HepG2 (cell line): ENCODE measurements at regions not wholly inside any gene's neighbourhood (a gene's known extent, or its start where the extent isn't known, plus 50 kb on each side); places are given as distances from the start of the nearest gene placed in this dataset.

Source experiments
- ARNT ChIP-seq: fragments of 450-650 bp; IDR thresholded peaks from 2 replicates; pipeline ENCODE4 v1.6.1; 2017
- ZNF143 ChIP-seq: sonication (generic); formaldehyde crosslinking; IDR thresholded peaks from 2 replicates; pipeline ENCODE4 v1.4.0; 2020; ENCODE audit warnings: missing genetic modification reagents
- ZNF790 ChIP-seq: sonication (generic); formaldehyde crosslinking; IDR thresholded peaks from 2 replicates; pipeline ENCODE4 v1.8.0; 2022; ENCODE audit warnings: missing genetic modification reagents, mild to moderate bottlenecking, borderline replicate concordance
- ZSCAN29 ChIP-seq: sonication (generic); formaldehyde crosslinking; conservative IDR thresholded peaks from 2 replicates; pipeline ENCODE4 v1.4.0; 2020; ENCODE audit warnings: mild to moderate bottlenecking, missing genetic modification reagents
- TF ChIP-seq, protein P1 (sequence below): sonication (generic); formaldehyde crosslinking; IDR thresholded peaks from 2 replicates; pipeline ENCODE4 v1.5.0; 2020; ENCODE audit warnings: mild to moderate bottlenecking, missing genetic modification reagents, moderate library complexity

DNA sequence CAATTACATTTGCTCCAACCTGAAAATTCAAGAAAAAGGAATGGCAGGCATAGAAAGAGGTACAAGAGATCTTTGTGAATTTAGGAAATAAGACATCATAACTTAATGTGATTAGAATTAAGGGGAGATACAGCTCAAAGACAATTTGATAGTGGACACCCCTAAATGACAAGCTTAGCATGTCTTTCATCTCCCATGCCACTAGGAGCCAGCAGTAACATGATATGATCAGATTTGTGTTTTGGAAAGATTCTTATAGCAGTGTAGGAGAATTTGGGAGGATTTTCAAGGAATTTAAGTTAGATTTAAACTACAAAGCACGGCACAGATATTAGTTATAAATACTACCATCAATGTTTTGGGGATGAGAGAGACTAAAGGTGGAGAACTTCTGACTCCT, 340.8 kb downstream of the RDH14 start:
- no peak for TF ChIP-seq ZNF790
- no peak for TF ChIP-seq ZNF143 (CRISPR knock-in tag)
- TF ChIP-seq, protein P1, sequence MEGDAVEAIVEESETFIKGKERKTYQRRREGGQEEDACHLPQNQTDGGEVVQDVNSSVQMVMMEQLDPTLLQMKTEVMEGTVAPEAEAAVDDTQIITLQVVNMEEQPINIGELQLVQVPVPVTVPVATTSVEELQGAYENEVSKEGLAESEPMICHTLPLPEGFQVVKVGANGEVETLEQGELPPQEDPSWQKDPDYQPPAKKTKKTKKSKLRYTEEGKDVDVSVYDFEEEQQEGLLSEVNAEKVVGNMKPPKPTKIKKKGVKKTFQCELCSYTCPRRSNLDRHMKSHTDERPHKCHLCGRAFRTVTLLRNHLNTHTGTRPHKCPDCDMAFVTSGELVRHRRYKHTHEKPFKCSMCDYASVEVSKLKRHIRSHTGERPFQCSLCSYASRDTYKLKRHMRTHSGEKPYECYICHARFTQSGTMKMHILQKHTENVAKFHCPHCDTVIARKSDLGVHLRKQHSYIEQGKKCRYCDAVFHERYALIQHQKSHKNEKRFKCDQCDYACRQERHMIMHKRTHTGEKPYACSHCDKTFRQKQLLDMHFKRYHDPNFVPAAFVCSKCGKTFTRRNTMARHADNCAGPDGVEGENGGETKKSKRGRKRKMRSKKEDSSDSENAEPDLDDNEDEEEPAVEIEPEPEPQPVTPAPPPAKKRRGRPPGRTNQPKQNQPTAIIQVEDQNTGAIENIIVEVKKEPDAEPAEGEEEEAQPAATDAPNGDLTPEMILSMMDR (CRISPR knock-in tag), result no peak
- TF ChIP-seq ZSCAN29 (CRISPR knock-in tag), result no peak
- TF ChIP-seq ARNT, result no peak
